GM13977 (cell line): ENCODE measurements at regions not wholly inside any gene's neighbourhood (a gene's known extent, or its start where the extent isn't known, plus 50 kb on each side); places are given as distances from the start of the nearest gene placed in this dataset.

Source experiments
- DNase-seq: peaks from one replicate; pipeline ENCODE4 v3.0.0; 2012; ENCODE audit warnings: low spot score
- in situ Hi-C: fragments of 300-500 bp; cut with MboI; formaldehyde crosslinking; loops from one replicate; pipeline ENCODE4 v1.12.0; 2022; ENCODE audit warnings: low sequenced_read_pairs, low pct_unique_long_range_greater_than_20kb, mixed read lengths, inconsistent platforms; ENCODE audit not compliant: unreplicated experiment
- TF ChIP-seq, protein P1 (sequence below): IDR thresholded peaks from 2 replicates; pipeline ENCODE4 v1.5.1; 2012; ENCODE audit warnings: mild to moderate bottlenecking, control low read depth; ENCODE audit not compliant: insufficient read depth; ENCODE audit errors: extremely low read depth, missing control alignments

DNA sequence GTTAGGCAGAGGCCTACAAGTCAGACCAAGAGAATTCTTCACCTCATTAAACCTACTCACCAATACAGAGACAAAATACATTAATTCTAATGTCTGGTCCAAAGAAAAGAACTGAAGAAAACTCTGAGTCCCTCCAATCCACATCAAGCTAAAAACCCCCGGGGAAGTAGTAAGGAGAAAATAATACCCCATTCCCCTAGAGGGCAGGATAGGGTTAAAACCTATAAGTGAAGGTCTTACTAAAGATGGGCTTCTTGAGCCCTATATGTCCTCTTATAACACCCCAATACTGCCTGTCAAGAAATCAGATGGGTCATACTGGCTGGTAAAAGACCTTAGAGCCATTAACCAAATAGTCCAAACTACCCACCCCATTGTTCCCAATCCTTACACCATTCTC lies 141.3 kb upstream of the TMEM106B start:
- DNase-seq, result no peak
- in situ Hi-C loops, result loop anchor here (25.0 kb wide), 1 partner anchor 243 kb away; no protein-coding TSS in a partner anchor
- TF ChIP-seq, protein P1, sequence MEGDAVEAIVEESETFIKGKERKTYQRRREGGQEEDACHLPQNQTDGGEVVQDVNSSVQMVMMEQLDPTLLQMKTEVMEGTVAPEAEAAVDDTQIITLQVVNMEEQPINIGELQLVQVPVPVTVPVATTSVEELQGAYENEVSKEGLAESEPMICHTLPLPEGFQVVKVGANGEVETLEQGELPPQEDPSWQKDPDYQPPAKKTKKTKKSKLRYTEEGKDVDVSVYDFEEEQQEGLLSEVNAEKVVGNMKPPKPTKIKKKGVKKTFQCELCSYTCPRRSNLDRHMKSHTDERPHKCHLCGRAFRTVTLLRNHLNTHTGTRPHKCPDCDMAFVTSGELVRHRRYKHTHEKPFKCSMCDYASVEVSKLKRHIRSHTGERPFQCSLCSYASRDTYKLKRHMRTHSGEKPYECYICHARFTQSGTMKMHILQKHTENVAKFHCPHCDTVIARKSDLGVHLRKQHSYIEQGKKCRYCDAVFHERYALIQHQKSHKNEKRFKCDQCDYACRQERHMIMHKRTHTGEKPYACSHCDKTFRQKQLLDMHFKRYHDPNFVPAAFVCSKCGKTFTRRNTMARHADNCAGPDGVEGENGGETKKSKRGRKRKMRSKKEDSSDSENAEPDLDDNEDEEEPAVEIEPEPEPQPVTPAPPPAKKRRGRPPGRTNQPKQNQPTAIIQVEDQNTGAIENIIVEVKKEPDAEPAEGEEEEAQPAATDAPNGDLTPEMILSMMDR, result no peak

DNA sequence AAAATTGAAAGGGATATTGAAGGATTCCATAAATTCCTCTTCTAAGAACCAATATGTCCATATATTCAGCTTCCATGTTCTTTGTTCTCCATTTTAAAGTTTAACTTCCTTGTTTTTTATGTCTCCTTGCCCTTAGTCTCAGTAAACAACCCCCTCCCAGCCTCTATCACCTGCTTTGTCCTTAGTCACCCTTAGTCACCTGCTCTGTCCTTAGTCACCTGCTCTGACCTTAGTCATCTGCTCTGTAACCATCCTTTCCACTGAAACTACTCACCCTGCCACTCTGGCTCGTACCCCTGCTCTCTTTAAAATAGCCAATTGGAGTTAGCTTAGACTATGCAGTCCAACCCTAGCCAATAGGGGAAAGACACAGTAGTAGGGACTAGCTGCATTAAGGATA lies 136.2 kb upstream of the TMEM106B start:
- TF ChIP-seq, protein P1, result no peak
- in situ Hi-C loops, result loop anchor here (25.0 kb wide), 1 partner anchor 237 kb away; no protein-coding TSS in a partner anchor
- no peak for DNase-seq

DNA sequence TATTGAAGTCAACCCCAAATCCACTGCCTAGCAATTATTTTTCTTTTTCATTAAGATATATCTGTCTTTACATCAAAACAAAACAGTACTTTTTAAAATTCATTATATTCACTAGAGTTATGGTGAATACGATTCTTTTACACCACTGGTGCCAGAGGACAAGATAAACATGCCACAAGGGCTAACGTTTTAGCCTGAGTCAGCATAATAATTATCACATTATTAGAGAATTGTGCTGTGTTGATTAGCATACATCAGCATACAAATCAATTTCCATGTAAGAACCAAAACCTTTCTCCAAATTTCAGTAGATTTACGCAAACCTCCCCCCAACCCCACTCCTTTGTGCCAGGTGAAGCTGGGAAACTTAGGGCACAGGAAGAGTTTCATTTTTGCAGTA lies 131.1 kb upstream of the TMEM106B start:
- TF ChIP-seq, protein P1, result no peak
- in situ Hi-C loops, result no loop called here
- no peak for DNase-seq

DNA sequence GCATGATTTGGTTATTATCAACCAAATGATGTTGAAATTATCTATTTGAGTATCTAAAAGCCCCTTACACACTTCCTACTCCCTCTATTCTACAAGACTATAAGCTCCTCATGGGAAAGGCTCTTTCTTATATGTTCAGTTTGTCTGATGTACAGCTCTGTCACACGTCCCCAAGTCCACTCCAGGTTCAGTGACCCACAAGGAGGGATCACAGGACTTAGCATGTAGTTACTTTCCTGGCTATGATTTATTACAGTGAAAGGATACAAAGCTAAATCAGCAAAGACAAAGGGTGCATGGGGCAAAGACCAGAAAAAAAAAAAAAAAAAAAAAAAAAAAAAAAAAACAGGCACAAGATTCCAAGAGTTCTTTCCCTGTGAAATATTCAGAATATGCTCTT lies 125.6 kb upstream of the TMEM106B start:
- no peak for DNase-seq
- TF ChIP-seq, protein P1, result no peak

DNA sequence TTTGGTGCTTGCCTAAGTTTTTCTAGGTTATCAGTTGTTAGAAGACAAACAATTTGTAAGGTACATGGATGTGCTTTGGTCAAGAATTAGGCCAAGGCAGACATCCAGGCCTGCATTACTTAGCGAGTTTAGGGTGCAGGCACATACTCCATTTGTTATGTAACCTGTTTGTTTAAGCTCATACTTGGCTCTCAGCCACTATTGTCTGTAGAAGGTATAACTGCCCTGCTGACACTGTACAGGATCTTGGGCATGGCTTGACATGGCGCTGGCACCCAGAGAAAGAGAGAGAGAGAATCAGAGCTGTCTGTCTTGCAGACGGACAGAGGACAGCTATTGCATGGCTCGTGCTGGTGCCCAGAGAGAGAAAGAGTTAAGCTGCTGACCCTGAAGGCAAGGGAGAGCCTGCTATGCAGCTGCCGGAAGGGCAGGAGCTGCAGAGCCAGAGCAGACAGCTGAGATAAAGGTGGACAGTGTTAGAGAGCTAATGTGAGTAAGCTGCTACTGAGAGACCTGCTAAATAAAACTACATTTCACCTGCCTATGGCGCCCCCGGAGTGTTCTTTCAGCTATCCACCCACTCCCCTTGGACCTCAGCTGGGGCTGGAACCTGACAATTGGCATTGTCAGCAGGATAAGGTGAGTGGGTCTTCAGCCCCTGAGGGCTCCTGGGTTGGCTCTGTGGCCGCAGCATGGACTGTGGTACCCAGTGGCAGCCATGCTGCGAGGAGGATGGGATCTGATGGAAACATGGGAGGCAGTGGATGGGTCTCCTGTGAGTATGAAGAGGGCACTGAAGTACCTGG lies 120.9 kb upstream of the TMEM106B start:
- TF ChIP-seq, protein P1, result no peak
- in situ Hi-C loops, result no loop called here
- DNase-seq, result no peak

More for the DNA sequence above, 125.6 kb upstream of the TMEM106B start:
- in situ Hi-C loops, result no loop called here

DNA sequence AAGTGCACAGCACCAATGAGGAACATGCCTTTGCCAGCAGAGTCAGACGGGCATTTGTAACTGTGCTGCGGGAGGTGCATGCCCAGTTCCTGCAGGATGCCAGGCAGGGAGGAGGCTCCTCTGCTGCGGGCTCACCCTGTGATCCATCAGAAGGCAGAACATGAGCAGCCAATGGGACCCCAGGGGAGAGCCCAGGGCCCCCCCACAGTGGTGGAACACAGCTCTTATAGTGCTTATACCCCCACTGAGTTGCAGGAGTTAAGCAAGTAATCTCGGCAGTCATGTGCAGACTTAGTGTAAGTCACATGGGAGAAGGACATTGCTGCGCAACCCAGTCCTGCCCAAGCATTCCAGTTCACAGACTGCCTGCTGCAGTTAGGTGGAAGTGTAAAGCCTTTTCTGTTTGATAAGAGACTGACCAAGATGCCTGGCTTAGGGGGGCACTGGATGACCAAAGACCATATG lies 120.3 kb upstream of the TMEM106B start:
- in situ Hi-C loops, result no loop called here
- TF ChIP-seq, protein P1, result no peak
- DNase-seq, result no peak
